ENCODE measurements at regions not wholly inside any gene's neighbourhood (a gene's known extent, or its start where the extent isn't known, plus 50 kb on each side); places are given as distances from the start of the nearest gene placed in this dataset.

- TF ChIP-seq CTCF (IDR thresholded peaks at IDR 0.05) = no peak
- TF ChIP-seq POLR2A (IDR thresholded peaks at IDR 0.05) = no peak
Observed at GRCh38 chr11:97746818-97747217, 1273.9 kb upstream of the CNTN5 start.

Measured in Peyer's patch (tissue), 4 donors.